HepG2 (cell line): ENCODE measurements at regions not wholly inside any gene's neighbourhood (a gene's known extent, or its start where the extent isn't known, plus 50 kb on each side); places are given as distances from the start of the nearest gene placed in this dataset.

Experiments used
- ATAC-seq: fragments of 200-7000 bp; cut with Tn5 transposase; 3 replicates; pipeline ENCODE4 v1.9.1; 2020; ENCODE audit warnings: mild to moderate bottlenecking, moderate library complexity
- BruUV-seq: library from RNA; stranded (reverse); fragments of 400-500 nt; replicated peaks from 2 replicates; lab custom pipeline; 2021; lab: Mats Ljungman, UMichigan
- CTCF ChIA-PET: fragments of 300-600 bp; formaldehyde crosslinking; extraction: SDS; loops from one replicate; lab custom pipeline; 2021; ENCODE audit warnings: low total read pairs, inconsistent platforms, low intra/inter-chr PET ratio; lab: Yijun Ruan, JAX
- POLR2A ChIA-PET: fragments of 350-600 bp; sonication (Branson Sonifier 250); formaldehyde crosslinking; loops from one replicate; lab custom pipeline; 2020; ENCODE audit warnings: antibody characterized with exemption, inconsistent platforms; lab: Yijun Ruan, JAX
- DNase-seq: peaks from one replicate; pipeline ENCODE4 v3.0.0-alpha.2; 2015; ENCODE audit warnings: low spot score
- FAIRE-seq: peaks from 3 replicates; lab custom pipeline; 2011; peaks lifted over from hg19 to GRCh38; lab: Jason Lieb, UNC
- H2AFZ ChIP-seq: one replicate; pipeline ENCODE4 v1.6.1; 2011; ENCODE audit warnings: low read length, inconsistent platforms
- H3K27ac ChIP-seq: fragments of 300-600 bp; 3 replicates; pipeline ENCODE4 v1.8.0; 2011; ENCODE audit warnings: mixed run types, mild to moderate bottlenecking, mixed read lengths, low read length, inconsistent platforms; ENCODE audit not compliant: insufficient read depth; ENCODE audit errors: extremely low read length
- H3K27me3 ChIP-seq, 2 experiments: fragments of 200-600 bp in 1 of 2; 2 replicates in 1 of 2; 3 replicates in 1 of 2; pipeline versions ENCODE4 v1.6.0 to v1.8.0; 2011; ENCODE audit warnings: low read length in 2 of 2, mild to moderate bottlenecking in 2 of 2, moderate library complexity in 2 of 2, inconsistent platforms in 1 of 2; ENCODE audit not compliant: insufficient read depth in 2 of 2, control insufficient read depth in 1 of 2
- H3K36me3 ChIP-seq, 2 experiments: fragments of 200-600 bp in 1 of 2; replicated peaks in 1 of 2; 2 replicates in 1 of 2; 3 replicates in 1 of 2; pipeline versions ENCODE4 v1.5.1 to v1.8.0; 2011; ENCODE audit warnings: low read length in 2 of 2, inconsistent platforms in 1 of 2; ENCODE audit not compliant: insufficient read depth in 2 of 2, control insufficient read depth in 1 of 2
- H3K4me1 ChIP-seq: 2 replicates; pipeline ENCODE4 v1.5.1; 2012; ENCODE audit warnings: low read length, inconsistent platforms; ENCODE audit not compliant: insufficient read depth
- H3K4me2 ChIP-seq: 2 replicates; pipeline ENCODE4 v1.6.0; 2011; ENCODE audit warnings: low read depth, low read length, inconsistent platforms
- H3K4me3 ChIP-seq, 3 experiments: fragments of 200-600 bp in 1 of 3; sonication (generic), shearing (Covaris generic) in 1 of 3; replicated peaks in 1 of 3; 2 replicates each; pipeline ENCODE4 v1.5.1; 2011 to 2016; ENCODE audit warnings: low read length in 3 of 3, inconsistent platforms in 2 of 3, low read depth in 2 of 3, mild to moderate bottlenecking in 2 of 3, control low read depth in 1 of 3, mixed read lengths in 1 of 3; ENCODE audit not compliant: insufficient read depth in 1 of 3
- H3K79me2 ChIP-seq: one replicate; pipeline ENCODE4 v1.6.1; 2011; ENCODE audit warnings: low read length, inconsistent platforms; ENCODE audit not compliant: insufficient read depth
- H3K9ac ChIP-seq: 2 replicates; pipeline ENCODE4 v1.6.0; 2011; ENCODE audit warnings: mild to moderate bottlenecking, low read depth, low read length, inconsistent platforms; ENCODE audit not compliant: insufficient read depth
- H3K9me3 ChIP-seq: 2 replicates; pipeline ENCODE4 v1.5.1; 2012; ENCODE audit warnings: mild to moderate bottlenecking, low read length
- H4K20me1 ChIP-seq: 2 replicates; pipeline ENCODE4 v1.6.0; 2011; ENCODE audit warnings: inconsistent platforms, mild to moderate bottlenecking, low read length, moderate library complexity; ENCODE audit not compliant: insufficient read depth
- CCDC6 ChIP-seq: sonication (generic); formaldehyde crosslinking; IDR thresholded peaks from 2 replicates; pipeline ENCODE4 v1.8.1; 2022; ENCODE audit warnings: mild to moderate bottlenecking, missing genetic modification reagents, moderate library complexity
- CTCF ChIP-seq: sonication (generic); formaldehyde crosslinking; IDR thresholded peaks from 2 replicates; pipeline ENCODE4 v1.5.0; 2020; ENCODE audit warnings: mild to moderate bottlenecking, missing genetic modification reagents, moderate library complexity
- HMGA1 ChIP-seq: sonication (generic); formaldehyde crosslinking; conservative IDR thresholded peaks from 2 replicates; pipeline ENCODE4 v1.4.0; 2020; ENCODE audit warnings: missing genetic modification reagents
- MAFF ChIP-seq: IDR thresholded peaks from 2 replicates; pipeline ENCODE4 v1.6.1; 2011; ENCODE audit warnings: low read depth, low read length, improper control_type of control experiment
- MAFK ChIP-seq, 2 experiments: IDR thresholded peaks in 1 of 2; conservative IDR thresholded peaks in 1 of 2; 2 replicates each; pipeline ENCODE4 v1.6.1; 2011; ENCODE audit warnings: improper control_type of control experiment in 2 of 2, low read length in 2 of 2
- REST ChIP-seq, 2 experiments: IDR thresholded peaks; 2 replicates each; pipeline ENCODE4 v1.6.1; 2011 to 2012; ENCODE audit warnings: low read length in 2 of 2, borderline replicate concordance in 1 of 2, low read depth in 1 of 2, mild to moderate bottlenecking in 1 of 2, moderate library complexity in 1 of 2
- STAG1 ChIP-seq: sonication (generic); formaldehyde crosslinking; IDR thresholded peaks from 2 replicates; pipeline ENCODE4 v1.4.0; 2020; ENCODE audit warnings: missing genetic modification reagents
- ZBTB38 ChIP-seq: sonication (generic); formaldehyde crosslinking; IDR thresholded peaks from 2 replicates; pipeline ENCODE4 v1.5.1; 2020; ENCODE audit warnings: mild to moderate bottlenecking, missing genetic modification reagents
- ZNF619 ChIP-seq: sonication (generic); formaldehyde crosslinking; IDR thresholded peaks from 2 replicates; pipeline ENCODE4 v1.4.0; 2020; ENCODE audit warnings: mild to moderate bottlenecking, missing genetic modification reagents
- ZNF800 ChIP-seq: sonication (generic); formaldehyde crosslinking; IDR thresholded peaks from 2 replicates; pipeline ENCODE4 v1.4.0; 2020; ENCODE audit warnings: missing genetic modification reagents
- WGBS: methylation state at CpG from one replicate; pipeline ENCODE4 v1.1.6; 2017; ENCODE audit warnings: low lambda C conversion rate; 5-methylcytosine and 5-hydroxymethylcytosine counted together
- in situ Hi-C: cut with HindIII; loops from 2 replicates; pipeline ENCODE4 v1.10.0; 2017; ENCODE audit warnings: low pct_unique_long_range_greater_than_20kb; ENCODE audit not compliant: extremely low pct_ligation_motif_present
- intact Hi-C: fragments of 100-400 bp; cut with micrococcal nuclease; formaldehyde crosslinking; loops from one replicate; pipeline ENCODE4 v1.10.0; 2022; ENCODE audit not compliant: unreplicated experiment

- no peak for FAIRE-seq
- TF ChIP-seq ZNF800 (CRISPR knock-in tag) (no peak), STAG1 (CRISPR knock-in tag) (peak; percentile 7; the same call in 1 of the 2 replicates), CCDC6 (no peak), HMGA1 (CRISPR knock-in tag) (no peak)
- TF ChIP-seq, all 625 proteins: peak for 1
- ATAC-seq = no peak
- Histone ChIP-seq H3K36me3 (no peaks in the 10 kb centered on the region), H3K27ac (no peak overlapping the region), H3K9ac (no peak overlapping the region), H3K27me3 (no peaks in the 10 kb centered on the region), H3K4me2 (no peak overlapping the region), H3K9me3 (peaks cover 18% of the 10 kb centered on the region; the same call in 1 of the 2 replicates), H3K4me3 (no peak overlapping the region), H3K4me1 (no peaks in the 10 kb centered on the region), H4K20me1 (no peaks in the 10 kb centered on the region), H3K79me2 (no peaks in the 10 kb centered on the region), H2AFZ (no peak overlapping the region)
- DNase-seq = peak; percentile 10
- in situ Hi-C loops = no loop called here
- WGBS = 4% methylated on average over 1 of the region's 1 CpG
- POLR2A ChIA-PET = no interaction called here
- intact Hi-C loops = no loop called here
- no TSS peak for BruUV-seq
- CTCF ChIA-PET = no interaction called here
Measured at GRCh38 chr4:103994059-103994458, 274.3 kb upstream of the TACR3 start.

GRCh38 chr4:103982454-103982853 is 262.7 kb upstream of the TACR3 start:
- Histone ChIP-seq H3K36me3 (no peaks in the 10 kb centered on the region), H2AFZ (no peak overlapping the region), H3K27me3 (no peaks in the 10 kb centered on the region), H3K27ac (no peak overlapping the region), H3K4me1 (no peaks in the 10 kb centered on the region), H3K9me3 (no peaks in the 10 kb centered on the region), H3K4me3 (no peak overlapping the region), H3K79me2 (no peaks in the 10 kb centered on the region), H4K20me1 (no peaks in the 10 kb centered on the region), H3K4me2 (no peak overlapping the region), H3K9ac (no peak overlapping the region)
- DNase-seq (no peak), FAIRE-seq (no peak), ATAC-seq (no peak)
- in situ Hi-C loops = no loop called here
- intact Hi-C loops = no loop called here
- no peak for TF ChIP-seq REST (IDR thresholded peaks at IDR 0.05; ENCODE audit: borderline replicate concordance in 1 of 2, low read depth in 1 of 2, low read length in 2 of 2)
- TF ChIP-seq ZBTB38 = no peak
- peak; percentile 68 for TF ChIP-seq MAFF
- no peak for TF ChIP-seq ZNF619
- no peak for TF ChIP-seq CTCF (CRISPR knock-in tag)
- TF ChIP-seq MAFK (conservative IDR thresholded peaks at IDR 0.05 in 1 of 2, IDR thresholded peaks at IDR 0.05 in 1 of 2; ENCODE audit: low read length in 2 of 2) = peak; percentile 47 to 83; a peak in 3 of 4 replicates
- no TSS peak for BruUV-seq
- ChIA-PET CTCF (no interaction called here), POLR2A (no interaction called here)
